Karpas-422 (cell line): ENCODE measurements at regions not wholly inside any gene's neighbourhood (a gene's known extent, or its start where the extent isn't known, plus 50 kb on each side); places are given as distances from the start of the nearest gene placed in this dataset.

Experiments used
- DNase-seq: peaks from one replicate; pipeline ENCODE4 v3.0.0-alpha.2; 2015
- H2AFZ ChIP-seq: fragments of 200-600 bp; sonication (generic); 2 replicates; pipeline ENCODE4 v1.6.1; 2014; ENCODE audit warnings: antibody characterized with exemption, low read length, mixed read lengths
- H3K27ac ChIP-seq: fragments of 200-600 bp; sonication (generic); 2 replicates; pipeline ENCODE4 v1.5.1; 2014; ENCODE audit warnings: mild to moderate bottlenecking, low read length, moderate library complexity
- H3K27me3 ChIP-seq: fragments of 200-600 bp; sonication (generic); 2 replicates; pipeline ENCODE4 v1.6.1; 2014; ENCODE audit warnings: low read length, mixed read lengths
- H3K36me3 ChIP-seq: fragments of 200-600 bp; sonication (generic); 2 replicates; pipeline ENCODE4 v1.6.1; 2014; ENCODE audit warnings: low read length, mixed read lengths; ENCODE audit not compliant: insufficient read depth
- H3K4me1 ChIP-seq: fragments of 200-600 bp; sonication (generic); 2 replicates; pipeline ENCODE4 v1.6.1; 2014; ENCODE audit warnings: mild to moderate bottlenecking, low read length, mixed read lengths
- H3K4me2 ChIP-seq: fragments of 200-600 bp; sonication (generic); 2 replicates; pipeline ENCODE4 v1.6.1; 2014; ENCODE audit warnings: low read length, low read depth, mild to moderate bottlenecking; ENCODE audit not compliant: poor library complexity, severe bottlenecking
- H3K4me3 ChIP-seq: fragments of 200-600 bp; sonication (generic); 2 replicates; pipeline ENCODE4 v1.5.1; 2014; ENCODE audit warnings: mild to moderate bottlenecking, antibody characterized with exemption, low read length, mixed read lengths
- H3K79me2 ChIP-seq: fragments of 200-600 bp; sonication (generic); 2 replicates; pipeline ENCODE4 v1.6.1; 2014; ENCODE audit warnings: mild to moderate bottlenecking, low read length, mixed read lengths
- H3K9ac ChIP-seq: fragments of 200-600 bp; sonication (generic); 2 replicates; pipeline ENCODE4 v1.6.0; 2014; ENCODE audit warnings: low read length
- H3K9me2 ChIP-seq: fragments of 200-600 bp; sonication (generic), shearing (Covaris generic); replicated peaks from 2 replicates; pipeline ENCODE4 v1.6.0; 2014; ENCODE audit warnings: mild to moderate bottlenecking, low read length, moderate library complexity; ENCODE audit not compliant: insufficient read depth
- H3K9me3 ChIP-seq: fragments of 300-700, 200-600 bp; sonication (generic); 2 replicates; pipeline ENCODE4 v1.6.1; 2014; ENCODE audit warnings: low read length, mixed read lengths
- H4K20me1 ChIP-seq: fragments of 200-600 bp; sonication (generic); 2 replicates; pipeline ENCODE4 v1.6.1; 2014; ENCODE audit warnings: mild to moderate bottlenecking, antibody characterized with exemption, low read length, low read depth; ENCODE audit not compliant: insufficient read depth

- no peak overlapping the region for H3K4me2 ChIP-seq
- no peaks in the 10 kb centered on the region for H3K9me2 ChIP-seq
- no peaks in the 10 kb centered on the region for H3K36me3 ChIP-seq
- H3K27me3 ChIP-seq: no peaks in the 10 kb centered on the region; the same call in 1 of the 2 replicates
- no peak overlapping the region for H3K27ac ChIP-seq
- no peak overlapping the region for H2AFZ ChIP-seq
- no peaks in the 10 kb centered on the region for H3K4me1 ChIP-seq
- H4K20me1 ChIP-seq: no peaks in the 10 kb centered on the region
- no peak for DNase-seq
- H3K4me3 ChIP-seq: no peak overlapping the region
- H3K9me3 ChIP-seq: no peaks in the 10 kb centered on the region; the same call in 1 of the 2 replicates
- no peak overlapping the region for H3K9ac ChIP-seq
- H3K79me2 ChIP-seq: no peaks in the 10 kb centered on the region
Measured at GRCh38 chr4:153034681-153035080, 98.6 kb downstream of the FHDC1 start.

- no peak overlapping the region for H3K4me2 ChIP-seq
- DNase-seq: no peak
Measured at GRCh38 chr4:153036931-153037482, 100.9 kb downstream of the FHDC1 start.

GRCh38 chr4:153038623-153039311, 102.6 kb downstream of the FHDC1 start:
- Histone ChIP-seq H3K9ac (no peak overlapping the region), H3K79me2 (no peaks in the 10 kb centered on the region), H3K9me2 (no peaks in the 10 kb centered on the region), H3K4me3 (no peak overlapping the region), H3K36me3 (no peaks in the 10 kb centered on the region), H3K27ac (no peak overlapping the region), H3K9me3 (no peaks in the 10 kb centered on the region), H4K20me1 (no peaks in the 10 kb centered on the region), H3K27me3 (no peaks in the 10 kb centered on the region), H2AFZ (no peak overlapping the region), H3K4me2 (no peak overlapping the region), H3K4me1 (no peaks in the 10 kb centered on the region)
- DNase-seq: no peak

More at GRCh38 chr4:153036931-153037482, 100.9 kb downstream of the FHDC1 start:
- Histone ChIP-seq H4K20me1 (no peaks in the 10 kb centered on the region), H3K9me3 (no peaks in the 10 kb centered on the region), H3K9ac (no peak overlapping the region), H3K27ac (no peak overlapping the region), H3K79me2 (no peaks in the 10 kb centered on the region), H3K9me2 (no peaks in the 10 kb centered on the region), H3K4me3 (no peak overlapping the region), H2AFZ (no peak overlapping the region), H3K36me3 (no peaks in the 10 kb centered on the region), H3K27me3 (no peaks in the 10 kb centered on the region), H3K4me1 (no peaks in the 10 kb centered on the region)

GRCh38 chr4:153039542-153040185, 103.5 kb downstream of the FHDC1 start:
- Histone ChIP-seq H3K4me2 (no peak overlapping the region), H4K20me1 (no peaks in the 10 kb centered on the region), H3K36me3 (no peaks in the 10 kb centered on the region), H3K27me3 (no peaks in the 10 kb centered on the region), H3K79me2 (no peaks in the 10 kb centered on the region), H3K4me1 (no peaks in the 10 kb centered on the region), H3K4me3 (no peak overlapping the region), H3K9ac (no peak overlapping the region), H3K9me2 (no peaks in the 10 kb centered on the region), H3K9me3 (no peaks in the 10 kb centered on the region), H3K27ac (no peak overlapping the region), H2AFZ (no peak overlapping the region)
- DNase-seq: no peak

- no peaks in the 10 kb centered on the region for H3K9me2 ChIP-seq
- no peak for DNase-seq
- H3K79me2 ChIP-seq: no peaks in the 10 kb centered on the region
- H3K4me1 ChIP-seq: peaks cover 3% of the 10 kb centered on the region
- H3K4me3 ChIP-seq: no peak overlapping the region
- no peak overlapping the region for H3K4me2 ChIP-seq
- H3K36me3 ChIP-seq: no peaks in the 10 kb centered on the region
- H3K9ac ChIP-seq: no peak overlapping the region
- H3K27me3 ChIP-seq: no peaks in the 10 kb centered on the region
- H3K27ac ChIP-seq: no peak overlapping the region
- no peak overlapping the region for H2AFZ ChIP-seq
- no peaks in the 10 kb centered on the region for H4K20me1 ChIP-seq
- H3K9me3 ChIP-seq: no peaks in the 10 kb centered on the region
Measured at GRCh38 chr4:153040677-153041076, 104.6 kb downstream of the FHDC1 start.

GRCh38 chr4:153044036-153044435, 107.9 kb downstream of the FHDC1 start:
- Histone ChIP-seq H3K4me2 (no peak overlapping the region), H4K20me1 (no peaks in the 10 kb centered on the region), H3K9me2 (no peaks in the 10 kb centered on the region), H3K4me1 (peaks cover 6% of the 10 kb centered on the region), H2AFZ (no peak overlapping the region), H3K36me3 (no peaks in the 10 kb centered on the region), H3K27me3 (no peaks in the 10 kb centered on the region), H3K27ac (no peak overlapping the region), H3K9me3 (no peaks in the 10 kb centered on the region), H3K4me3 (no peak overlapping the region), H3K9ac (no peak overlapping the region), H3K79me2 (no peaks in the 10 kb centered on the region)
- DNase-seq: no peak

GRCh38 chr4:153045111-153045982, 109.2 kb downstream of the FHDC1 start:
- Histone ChIP-seq H3K9me2 (no peaks in the 10 kb centered on the region), H3K27me3 (no peaks in the 10 kb centered on the region), H3K4me2 (no peak overlapping the region), H3K9me3 (no peaks in the 10 kb centered on the region), H2AFZ (no peak overlapping the region), H3K4me1 (peaks cover 6% of the 10 kb centered on the region), H3K9ac (no peak overlapping the region), H3K36me3 (no peaks in the 10 kb centered on the region), H3K79me2 (no peaks in the 10 kb centered on the region), H3K27ac (no peak overlapping the region), H4K20me1 (no peaks in the 10 kb centered on the region), H3K4me3 (no peak overlapping the region)
- DNase-seq: peak; percentile 49

GRCh38 chr4:153058671-153059060, 122.5 kb downstream of the FHDC1 start:
- no peak overlapping the region for H3K4me3 ChIP-seq
- no peaks in the 10 kb centered on the region; the same call in 1 of the 2 replicates for H3K27me3 ChIP-seq
- no peak overlapping the region for H3K4me2 ChIP-seq
- no peaks in the 10 kb centered on the region for H3K9me3 ChIP-seq
- no peaks in the 10 kb centered on the region for H3K4me1 ChIP-seq
- no peak overlapping the region for H2AFZ ChIP-seq
- H4K20me1 ChIP-seq: no peaks in the 10 kb centered on the region
- no peak overlapping the region for H3K9ac ChIP-seq
- H3K79me2 ChIP-seq: no peaks in the 10 kb centered on the region
- no peaks in the 10 kb centered on the region for H3K36me3 ChIP-seq
- H3K27ac ChIP-seq: no peak overlapping the region
- DNase-seq: no peak
- H3K9me2 ChIP-seq: no peaks in the 10 kb centered on the region
